GM12878 (cell line): ENCODE measurements at regions not wholly inside any gene's neighbourhood (a gene's known extent, or its start where the extent isn't known, plus 50 kb on each side); places are given as distances from the start of the nearest gene placed in this dataset.

ENCODE experiments used
- ATAC-seq: fragments of 200-7000 bp; cut with Tn5 transposase; 3 replicates; pipeline ENCODE4 v1.9.1; 2020; ENCODE audit warnings: mild to moderate bottlenecking, moderate library complexity
- BruUV-seq: library from RNA; stranded (reverse); fragments of 400-500 nt; replicated peaks from 2 replicates; lab custom pipeline; 2021; lab: Mats Ljungman, UMichigan
- CTCF ChIA-PET: fragments of 300-600 bp; sonication (Branson Sonifier 250); formaldehyde crosslinking; extraction: SDS; loops from one replicate; lab custom pipeline; 2021; ENCODE audit warnings: inconsistent platforms; lab: Yijun Ruan, JAX
- POLR2A ChIA-PET: fragments of 350-600 bp; formaldehyde crosslinking; extraction: SDS; loops from one replicate; lab custom pipeline; 2021; ENCODE audit warnings: inconsistent platforms; lab: Charles Lee
- RAD21 ChIA-PET: fragments of 300-600 bp; sonication (Branson Sonifier 250); formaldehyde crosslinking; loops from one replicate; lab custom pipeline; 2023; ENCODE audit warnings: antibody characterized with exemption; ENCODE audit not compliant: unreplicated experiment; lab: Charles Lee
- SMC1A ChIA-PET: fragments of 300-600 bp; sonication (Branson Sonifier 250); formaldehyde crosslinking; loops from one replicate; lab custom pipeline; 2023; ENCODE audit not compliant: unreplicated experiment, uncharacterized antibody; lab: Charles Lee
- DNase-seq: peaks from one replicate; pipeline ENCODE4 v3.0.0-alpha.2; 2011; ENCODE audit warnings: low read depth, low spot score
- FAIRE-seq: peaks from 3 replicates; lab custom pipeline; 2011; peaks lifted over from hg19 to GRCh38; lab: Jason Lieb, UNC
- H2AFZ ChIP-seq: 2 replicates; pipeline ENCODE4 v1.6.0; 2011; ENCODE audit warnings: low read depth, low read length, control low read depth; ENCODE audit not compliant: control insufficient read depth
- H3K27ac ChIP-seq: 2 replicates; pipeline ENCODE4 v1.5.1; 2011; ENCODE audit warnings: control low read depth; ENCODE audit not compliant: control insufficient read depth, insufficient read depth
- H3K27me3 ChIP-seq, 2 experiments: replicated peaks in 1 of 2; 2 replicates each; pipeline versions ENCODE4 v1.6.0 to v1.6.1; 2011; ENCODE audit warnings: low read length in 1 of 2; ENCODE audit not compliant: control insufficient read depth in 2 of 2, insufficient read depth in 2 of 2
- H3K36me3 ChIP-seq, 2 experiments: 2 replicates each; pipeline ENCODE4 v1.5.1; 2011; ENCODE audit warnings: low read length in 1 of 2; ENCODE audit not compliant: control insufficient read depth in 2 of 2, insufficient read depth in 2 of 2
- H3K4me1 ChIP-seq: 2 replicates; pipeline ENCODE4 v1.6.1; 2011; ENCODE audit warnings: mild to moderate bottlenecking, low read length, moderate library complexity, mixed read lengths; ENCODE audit not compliant: control insufficient read depth, insufficient read depth
- H3K4me2 ChIP-seq: 2 replicates; pipeline ENCODE4 v1.6.0; 2011; ENCODE audit warnings: control low read depth; ENCODE audit not compliant: control insufficient read depth, insufficient read depth
- H3K4me3 ChIP-seq: fragments of 200-600 bp; sonication (generic); 2 replicates; pipeline ENCODE4 v1.5.1; 2016
- H3K79me2 ChIP-seq: 2 replicates; pipeline ENCODE4 v1.6.0; 2011; ENCODE audit warnings: low read length; ENCODE audit not compliant: control insufficient read depth, insufficient read depth
- H3K9ac ChIP-seq: 2 replicates; pipeline ENCODE4 v1.8.0; 2011; ENCODE audit warnings: low read length, control low read depth, mixed read lengths; ENCODE audit not compliant: control insufficient read depth, insufficient read depth
- H3K9me3 ChIP-seq: replicated peaks from 3 replicates; pipeline ENCODE4 v1.5.1; 2011; ENCODE audit warnings: mild to moderate bottlenecking, low read length; ENCODE audit not compliant: control insufficient read depth, insufficient read depth
- H4K20me1 ChIP-seq: 2 replicates; pipeline ENCODE4 v1.6.0; 2011; ENCODE audit not compliant: control insufficient read depth, insufficient read depth
- ASH2L ChIP-seq: fragments of 300-600, 200-600 bp; sonication (generic); IDR thresholded peaks from 2 replicates; pipeline ENCODE4 v1.6.1; 2017; ENCODE audit warnings: low read depth, mild to moderate bottlenecking, borderline replicate concordance
- E4F1 ChIP-seq: fragments of 450-650 bp; IDR thresholded peaks from 2 replicates; pipeline ENCODE4 v1.6.1; 2018; ENCODE audit warnings: borderline replicate concordance, mild to moderate bottlenecking; ENCODE audit not compliant: partially characterized antibody
- EP300 ChIP-seq, 2 experiments: fragments of 150-350 bp in 1 of 2; IDR thresholded peaks; 2 replicates each; pipeline ENCODE4 v1.6.1; 2011 to 2012; ENCODE audit warnings: low read depth in 2 of 2, low read length in 2 of 2, borderline replicate concordance in 1 of 2, improper control_type of control experiment in 1 of 2, inconsistent platforms in 1 of 2; ENCODE audit not compliant: control insufficient read depth in 1 of 2
- HDGF ChIP-seq: fragments of 450-650 bp; IDR thresholded peaks from 2 replicates; pipeline ENCODE4 v1.6.1; 2016; ENCODE audit warnings: antibody characterized with exemption
- RBBP5 ChIP-seq: fragments of 200-600 bp; sonication (generic); conservative IDR thresholded peaks from 2 replicates; pipeline ENCODE4 v1.6.1; 2016
- SUZ12 ChIP-seq: fragments of 200-600 bp; sonication (generic); IDR thresholded peaks from one replicate; pipeline ENCODE4 v1.6.1; 2018; ENCODE audit warnings: antibody characterized with exemption, mild to moderate bottlenecking; ENCODE audit not compliant: unreplicated experiment
- TBL1XR1 ChIP-seq: IDR thresholded peaks from 2 replicates; pipeline ENCODE4 v1.6.1; 2012; ENCODE audit warnings: low read depth, low read length, improper control_type of control experiment
- ZBTB4 ChIP-seq: fragments of 450-650 bp; formaldehyde crosslinking; IDR thresholded peaks from 2 replicates; pipeline ENCODE4 v1.4.0; 2022; ENCODE audit warnings: mild to moderate bottlenecking, moderate library complexity
- WGBS: methylation state at CpG from one replicate; pipeline ENCODE4 v1.1.6; 2016; ENCODE audit warnings: low lambda C conversion rate; ENCODE audit not compliant: insufficient replicate concordance, insufficient coverage; ENCODE audit errors: missing lambda C conversion rate; 5-methylcytosine and 5-hydroxymethylcytosine counted together
- in situ Hi-C: fragments of 300-500 bp; cut with MboI; formaldehyde crosslinking; loops from 9 replicates; pipeline ENCODE4 v1.14.3; 2018; ENCODE audit warnings: mixed read lengths
- intact Hi-C: fragments of 100-400 bp; cut with micrococcal nuclease; formaldehyde crosslinking; loops from one replicate; pipeline ENCODE4 v1.14.2; 2022; ENCODE audit not compliant: unreplicated experiment

- no peak overlapping the region for H3K9ac ChIP-seq
Observed at GRCh38 chr12:114868995-114869834, 185.2 kb upstream of the TBX3 start.

More at GRCh38 chr12:114868995-114869834, 185.2 kb upstream of the TBX3 start:
- no TSS peak for BruUV-seq
- TF ChIP-seq ZBTB4 (CRISPR knock-in tag) (no peak), SUZ12 (no peak), ASH2L (no peak), HDGF (no peak), TBL1XR1 (no peak), RBBP5 (no peak), EP300 (IDR thresholded peaks at IDR 0.05; ENCODE audit: borderline replicate concordance in 1 of 2, control insufficient read depth in 1 of 2, low read depth in 2 of 2, low read length in 2 of 2) (no peak), E4F1 (no peak)
- CTCF ChIA-PET: interaction anchor here (0.6 kb wide), 1 partner anchor 236 kb away, joined by 3 read pairs; no protein-coding TSS in a partner anchor
- POLR2A ChIA-PET: interaction anchor here (0.6 kb wide), 1 partner anchor 166 kb away, joined by 5 read pairs; no protein-coding TSS in a partner anchor
- Histone ChIP-seq H3K4me2 (no peak overlapping the region), H3K79me2 (no peaks in the 10 kb centered on the region), H3K36me3 (no peaks in the 10 kb centered on the region), H3K4me3 (no peak overlapping the region), H3K9me3 (no peaks in the 10 kb centered on the region), H3K27me3 (no peaks in the 10 kb centered on the region), H3K4me1 (no peaks in the 10 kb centered on the region), H2AFZ (no peak overlapping the region), H4K20me1 (no peaks in the 10 kb centered on the region), H3K27ac (no peak overlapping the region)
- in situ Hi-C loops: no loop called here
- DNase-seq (no peak), FAIRE-seq (no peak), ATAC-seq (no peak)
- SMC1A ChIA-PET: interaction anchor here (0.6 kb wide), 1 partner anchor 295 kb away, joined by 3 read pairs; no protein-coding TSS in a partner anchor
- intact Hi-C loops: no loop called here
- RAD21 ChIA-PET: interaction anchor here (1.4 kb wide), 1 partner anchor 12 kb away, joined by 3 read pairs; no protein-coding TSS in a partner anchor
- WGBS: 16% methylated on average over 14 of the region's 14 CpGs
